AG04449 (cell line): ENCODE measurements at regions not wholly inside any gene's neighbourhood (a gene's known extent, or its start where the extent isn't known, plus 50 kb on each side); places are given as distances from the start of the nearest gene placed in this dataset.

Experiments used
- CTCF ChIA-PET: fragments of 350-600 bp; formaldehyde crosslinking; extraction: SDS; loops from one replicate; lab custom pipeline; 2021; ENCODE audit warnings: antibody characterized with exemption; lab: Yijun Ruan, JAX
- POLR2A ChIA-PET: fragments of 400-600, 350-600 bp; formaldehyde crosslinking; extraction: SDS; loops from one replicate; lab custom pipeline; 2020; ENCODE audit warnings: antibody characterized with exemption, inconsistent platforms; lab: Yijun Ruan, JAX
- DNase-seq: peaks from one replicate; pipeline ENCODE4 v3.0.0-alpha.2; 2010; ENCODE audit warnings: low read depth, low spot score
- H3K4me3 ChIP-seq: 2 replicates; pipeline ENCODE4 v1.5.1; 2011; ENCODE audit warnings: low read depth, mild to moderate bottlenecking, control low read depth, low read length
- CTCF ChIP-seq: IDR thresholded peaks from one replicate; pipeline ENCODE4 v1.5.1; 2011; ENCODE audit warnings: mild to moderate bottlenecking, moderate library complexity, low read length, control low read depth, inconsistent platforms; ENCODE audit not compliant: insufficient read depth; ENCODE audit errors: missing control alignments

GRCh38 chr9:92170848-92171247, 55.6 kb upstream of the SPTLC1 start:
- no peak overlapping the region for H3K4me3 ChIP-seq
- POLR2A ChIA-PET = no interaction called here
- no peak for TF ChIP-seq CTCF
- DNase-seq = no peak
- CTCF ChIA-PET = interaction anchor here (2.8 kb wide), 1 partner anchor 31 kb away, joined by 15 read pairs; no protein-coding TSS in a partner anchor

GRCh38 chr9:92165484-92165883, 50.3 kb upstream of the SPTLC1 start:
- ChIA-PET CTCF (interaction anchor here (2.0 kb wide), 1 partner anchor 77 kb away, joined by 5 read pairs; no protein-coding TSS in a partner anchor), POLR2A (no interaction called here)
- no peak for DNase-seq

More at GRCh38 chr9:92165484-92165883, 50.3 kb upstream of the SPTLC1 start:
- H3K4me3 ChIP-seq = no peak overlapping the region
- TF ChIP-seq CTCF = no peak
